ENCODE measurements at regions not wholly inside any gene's neighbourhood (a gene's known extent, or its start where the extent isn't known, plus 50 kb on each side); places are given as distances from the start of the nearest gene placed in this dataset.

GRCh38 chr6:23977706-23978105 lies 148.3 kb upstream of the NRSN1 start:
- Mint-ChIP-seq H3K27ac (no peak overlapping the region), H3K27me3 (ENCODE audit: low read depth) (no peaks in the 10 kb centered on the region), H3K4me3 (no peak overlapping the region), H3K9me3 (peaks cover 7% of the 10 kb centered on the region; the same call in 1 of the 2 replicates), H3K36me3 (no peaks in the 10 kb centered on the region), H3K4me1 (no peaks in the 10 kb centered on the region)
- DNase-seq (ENCODE audit: low spot score) (no peak), ATAC-seq (no peak)
- ChIA-PET POLR2A (no interaction called here), CTCF (no interaction called here)
- no peak for TF ChIP-seq USF1 (CRISPR knock-in tag; IDR thresholded peaks at IDR 0.05)
- no peak for TF ChIP-seq ZBTB21 (CRISPR knock-in tag; IDR thresholded peaks at IDR 0.05; ENCODE audit: borderline replicate concordance)
- TF ChIP-seq E2F5 (CRISPR knock-in tag; IDR thresholded peaks at IDR 0.05): no peak
- no peak for TF ChIP-seq OVOL2 (CRISPR knock-in tag; IDR thresholded peaks at IDR 0.05; ENCODE audit: borderline replicate concordance)
- TF ChIP-seq ETV6 (CRISPR knock-in tag; IDR thresholded peaks at IDR 0.05): no peak

GRCh38 chr6:23980965-23981364 lies 145.1 kb upstream of the NRSN1 start:
- H3K36me3 Mint-ChIP-seq: no peaks in the 10 kb centered on the region
- ChIA-PET CTCF (no interaction called here), POLR2A (no interaction called here)
- DNase-seq (ENCODE audit: low spot score) (no peak), ATAC-seq (no peak)
- no peak overlapping the region for H3K27ac Mint-ChIP-seq
- H3K4me3 Mint-ChIP-seq: no peak overlapping the region
- no peaks in the 10 kb centered on the region for H3K27me3 Mint-ChIP-seq (ENCODE audit: low read depth)
- no peaks in the 10 kb centered on the region for H3K9me3 Mint-ChIP-seq
- TF ChIP-seq ZNF138 (CRISPR knock-in tag; conservative IDR thresholded peaks at IDR 0.05) (no peak), ZNF671 (CRISPR knock-in tag; IDR thresholded peaks at IDR 0.05) (no peak), ZNF416 (CRISPR knock-in tag; IDR thresholded peaks at IDR 0.05) (no peak), TCF7 (CRISPR knock-in tag; IDR thresholded peaks at IDR 0.05; ENCODE audit: low read depth) (no peak), ZNF512 (CRISPR knock-in tag; IDR thresholded peaks at IDR 0.05; ENCODE audit: borderline replicate concordance) (no peak), MAX (CRISPR knock-in tag; IDR thresholded peaks at IDR 0.05) (no peak)
- TF ChIP-seq, protein P1, sequence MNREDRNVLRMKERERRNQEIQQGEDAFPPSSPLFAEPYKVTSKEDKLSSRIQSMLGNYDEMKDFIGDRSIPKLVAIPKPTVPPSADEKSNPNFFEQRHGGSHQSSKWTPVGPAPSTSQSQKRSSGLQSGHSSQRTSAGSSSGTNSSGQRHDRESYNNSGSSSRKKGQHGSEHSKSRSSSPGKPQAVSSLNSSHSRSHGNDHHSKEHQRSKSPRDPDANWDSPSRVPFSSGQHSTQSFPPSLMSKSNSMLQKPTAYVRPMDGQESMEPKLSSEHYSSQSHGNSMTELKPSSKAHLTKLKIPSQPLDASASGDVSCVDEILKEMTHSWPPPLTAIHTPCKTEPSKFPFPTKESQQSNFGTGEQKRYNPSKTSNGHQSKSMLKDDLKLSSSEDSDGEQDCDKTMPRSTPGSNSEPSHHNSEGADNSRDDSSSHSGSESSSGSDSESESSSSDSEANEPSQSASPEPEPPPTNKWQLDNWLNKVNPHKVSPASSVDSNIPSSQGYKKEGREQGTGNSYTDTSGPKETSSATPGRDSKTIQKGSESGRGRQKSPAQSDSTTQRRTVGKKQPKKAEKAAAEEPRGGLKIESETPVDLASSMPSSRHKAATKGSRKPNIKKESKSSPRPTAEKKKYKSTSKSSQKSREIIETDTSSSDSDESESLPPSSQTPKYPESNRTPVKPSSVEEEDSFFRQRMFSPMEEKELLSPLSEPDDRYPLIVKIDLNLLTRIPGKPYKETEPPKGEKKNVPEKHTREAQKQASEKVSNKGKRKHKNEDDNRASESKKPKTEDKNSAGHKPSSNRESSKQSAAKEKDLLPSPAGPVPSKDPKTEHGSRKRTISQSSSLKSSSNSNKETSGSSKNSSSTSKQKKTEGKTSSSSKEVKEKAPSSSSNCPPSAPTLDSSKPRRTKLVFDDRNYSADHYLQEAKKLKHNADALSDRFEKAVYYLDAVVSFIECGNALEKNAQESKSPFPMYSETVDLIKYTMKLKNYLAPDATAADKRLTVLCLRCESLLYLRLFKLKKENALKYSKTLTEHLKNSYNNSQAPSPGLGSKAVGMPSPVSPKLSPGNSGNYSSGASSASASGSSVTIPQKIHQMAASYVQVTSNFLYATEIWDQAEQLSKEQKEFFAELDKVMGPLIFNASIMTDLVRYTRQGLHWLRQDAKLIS (CRISPR knock-in tag; IDR thresholded peaks at IDR 0.05; ENCODE audit: borderline replicate concordance): no peak
- no peaks in the 10 kb centered on the region for H3K4me1 Mint-ChIP-seq

- DNase-seq (ENCODE audit: low spot score): no peak
- H3K27ac Mint-ChIP-seq: no peak overlapping the region
- H3K36me3 Mint-ChIP-seq: no peaks in the 10 kb centered on the region
- ChIA-PET POLR2A (no interaction called here), CTCF (no interaction called here)
- no peaks in the 10 kb centered on the region for H3K9me3 Mint-ChIP-seq
- H3K4me1 Mint-ChIP-seq: no peaks in the 10 kb centered on the region
- ATAC-seq: no peak
- TF ChIP-seq ZNF121 (CRISPR knock-in tag; IDR thresholded peaks at IDR 0.05): no peak
- TF ChIP-seq NR3C1 (CRISPR knock-in tag; conservative IDR thresholded peaks at IDR 0.05; ENCODE audit: low read depth): no peak
- no peak for TF ChIP-seq FOXK1 (CRISPR knock-in tag; IDR thresholded peaks at IDR 0.05)
- no peak for TF ChIP-seq CREM (CRISPR knock-in tag; IDR thresholded peaks at IDR 0.05)
- no peak for TF ChIP-seq GTF2I (CRISPR knock-in tag; conservative IDR thresholded peaks at IDR 0.05)
- no peak for TF ChIP-seq ZNF138 (CRISPR knock-in tag; conservative IDR thresholded peaks at IDR 0.05)
- TF ChIP-seq, protein P2, sequence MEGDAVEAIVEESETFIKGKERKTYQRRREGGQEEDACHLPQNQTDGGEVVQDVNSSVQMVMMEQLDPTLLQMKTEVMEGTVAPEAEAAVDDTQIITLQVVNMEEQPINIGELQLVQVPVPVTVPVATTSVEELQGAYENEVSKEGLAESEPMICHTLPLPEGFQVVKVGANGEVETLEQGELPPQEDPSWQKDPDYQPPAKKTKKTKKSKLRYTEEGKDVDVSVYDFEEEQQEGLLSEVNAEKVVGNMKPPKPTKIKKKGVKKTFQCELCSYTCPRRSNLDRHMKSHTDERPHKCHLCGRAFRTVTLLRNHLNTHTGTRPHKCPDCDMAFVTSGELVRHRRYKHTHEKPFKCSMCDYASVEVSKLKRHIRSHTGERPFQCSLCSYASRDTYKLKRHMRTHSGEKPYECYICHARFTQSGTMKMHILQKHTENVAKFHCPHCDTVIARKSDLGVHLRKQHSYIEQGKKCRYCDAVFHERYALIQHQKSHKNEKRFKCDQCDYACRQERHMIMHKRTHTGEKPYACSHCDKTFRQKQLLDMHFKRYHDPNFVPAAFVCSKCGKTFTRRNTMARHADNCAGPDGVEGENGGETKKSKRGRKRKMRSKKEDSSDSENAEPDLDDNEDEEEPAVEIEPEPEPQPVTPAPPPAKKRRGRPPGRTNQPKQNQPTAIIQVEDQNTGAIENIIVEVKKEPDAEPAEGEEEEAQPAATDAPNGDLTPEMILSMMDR (IDR thresholded peaks at IDR 0.05): no peak
- TF ChIP-seq, protein P3, sequence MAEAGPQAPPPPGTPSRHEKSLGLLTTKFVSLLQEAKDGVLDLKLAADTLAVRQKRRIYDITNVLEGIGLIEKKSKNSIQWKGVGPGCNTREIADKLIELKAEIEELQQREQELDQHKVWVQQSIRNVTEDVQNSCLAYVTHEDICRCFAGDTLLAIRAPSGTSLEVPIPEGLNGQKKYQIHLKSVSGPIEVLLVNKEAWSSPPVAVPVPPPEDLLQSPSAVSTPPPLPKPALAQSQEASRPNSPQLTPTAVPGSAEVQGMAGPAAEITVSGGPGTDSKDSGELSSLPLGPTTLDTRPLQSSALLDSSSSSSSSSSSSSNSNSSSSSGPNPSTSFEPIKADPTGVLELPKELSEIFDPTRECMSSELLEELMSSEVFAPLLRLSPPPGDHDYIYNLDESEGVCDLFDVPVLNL (CRISPR knock-in tag; IDR thresholded peaks at IDR 0.05; ENCODE audit: borderline replicate concordance, low read depth): no peak
- H3K4me3 Mint-ChIP-seq: no peak overlapping the region
- no peaks in the 10 kb centered on the region for H3K27me3 Mint-ChIP-seq (ENCODE audit: low read depth)
Measured at GRCh38 chr6:23981923-23982322, 144.1 kb upstream of the NRSN1 start.
